HCT116 (cell line): ENCODE measurements at regions not wholly inside any gene's neighbourhood (a gene's known extent, or its start where the extent isn't known, plus 50 kb on each side); places are given as distances from the start of the nearest gene placed in this dataset.

Experiments used
- ATAC-seq: fragments of 200-7000 bp; cut with Tn5 transposase; 2 replicates; pipeline ENCODE4 v1.9.1; 2020; ENCODE audit warnings: mild to moderate bottlenecking, moderate library complexity
- BruUV-seq: library from RNA; stranded (reverse); fragments of 400-500 nt; replicated peaks from 2 replicates; lab custom pipeline; 2021; lab: Mats Ljungman, UMichigan
- CTCF ChIA-PET: fragments of 300-600 bp; sonication (Branson Sonifier 250); formaldehyde crosslinking; loops from one replicate; lab custom pipeline; 2021; ENCODE audit warnings: antibody characterized with exemption; lab: Charles Lee
- POLR2A ChIA-PET: fragments of 300-600, 350-600 bp; sonication (Branson Sonifier 250); formaldehyde crosslinking; loops from one replicate; lab custom pipeline; 2021; ENCODE audit warnings: antibody characterized with exemption; lab: Charles Lee
- RAD21 ChIA-PET, 2 experiments: fragments of 300-600 bp; sonication (Branson Sonifier 250); formaldehyde crosslinking; loops; one replicate each; lab custom pipeline; 2023; ENCODE audit warnings: low total read pairs in 2 of 2; ENCODE audit not compliant: uncharacterized antibody in 2 of 2, unreplicated experiment in 2 of 2, low non-redundant PET in 1 of 2; lab: Charles Lee
- DNase-seq: peaks from one replicate; pipeline ENCODE4 v3.0.0-alpha.2; 2010; ENCODE audit warnings: low read depth, low spot score
- H2AFZ ChIP-seq: fragments of 200-600 bp; shearing (Covaris generic), sonication (generic); 2 replicates; pipeline ENCODE4 v1.6.1; 2017; ENCODE audit warnings: low read depth, mixed run types, mixed read lengths, antibody characterized with exemption, low read length; ENCODE audit not compliant: poor library complexity, severe bottlenecking
- H3K27ac ChIP-seq: 2 replicates; pipeline ENCODE4 v1.5.1; 2012; ENCODE audit warnings: low read depth, low read length
- H3K27me3 ChIP-seq: fragments of 200-600 bp; sonication (generic); 2 replicates; pipeline ENCODE4 v1.6.1; 2016; ENCODE audit warnings: mixed run types, low read length, mixed read lengths; ENCODE audit not compliant: insufficient read depth
- H3K36me3 ChIP-seq, 2 experiments: fragments of 200-500 bp in 1 of 2; fragments of 200-600 bp in 1 of 2; sonication (Bioruptor generic) in 1 of 2; sonication (generic) in 1 of 2; 2 replicates each; pipeline versions ENCODE4 v1.5.1 to v1.6.1; 2014 to 2016; ENCODE audit warnings: low read length in 2 of 2, inconsistent platforms in 1 of 2, mixed read lengths in 1 of 2, mixed run types in 1 of 2; ENCODE audit not compliant: insufficient read depth in 2 of 2, control insufficient read depth in 1 of 2
- H3K4me1 ChIP-seq, 2 experiments: fragments of 200-600 bp in 1 of 2; sonication (generic) in 1 of 2; 2 replicates each; pipeline versions ENCODE4 v1.5.1 to v1.6.1; 2012 to 2017; ENCODE audit warnings: low read length in 2 of 2, inconsistent platforms in 1 of 2, mild to moderate bottlenecking in 1 of 2, mixed read lengths in 1 of 2, mixed run types in 1 of 2, moderate library complexity in 1 of 2; ENCODE audit not compliant: insufficient read depth in 2 of 2, control insufficient read depth in 1 of 2
- H3K4me2 ChIP-seq: fragments of 200-600 bp; sonication (generic); 2 replicates; pipeline ENCODE4 v1.6.1; 2017; ENCODE audit warnings: mixed run types, low read length, mixed read lengths
- H3K4me3 ChIP-seq, 2 experiments: fragments of 200-600 bp in 1 of 2; sonication (generic) in 1 of 2; replicated peaks in 1 of 2; 2 replicates each; pipeline ENCODE4 v1.5.1; 2011 to 2016; ENCODE audit warnings: low read length in 2 of 2, control low read depth in 1 of 2, low read depth in 1 of 2, mild to moderate bottlenecking in 1 of 2, mixed read lengths in 1 of 2, mixed run types in 1 of 2
- H3K79me2 ChIP-seq: fragments of 200-600 bp; sonication (generic); 2 replicates; pipeline ENCODE4 v1.6.1; 2017; ENCODE audit warnings: mild to moderate bottlenecking, mixed run types, low read length, moderate library complexity, mixed read lengths; ENCODE audit not compliant: insufficient read depth
- H3K9ac ChIP-seq: fragments of 200-600 bp; sonication (generic); 2 replicates; pipeline ENCODE4 v1.6.1; 2016; ENCODE audit warnings: low read length, mixed read lengths
- H3K9me2 ChIP-seq: fragments of 200-600 bp; sonication (generic), shearing (Covaris generic); 2 replicates; pipeline ENCODE4 v1.6.1; 2017; ENCODE audit warnings: mixed run types, mild to moderate bottlenecking, moderate library complexity; ENCODE audit not compliant: insufficient read depth
- H3K9me3 ChIP-seq, 2 experiments: fragments of 200-500 bp in 1 of 2; fragments of 200-600 bp in 1 of 2; sonication (Bioruptor generic) in 1 of 2; sonication (generic) in 1 of 2; 2 replicates each; pipeline ENCODE4 v1.6.1; 2014 to 2017; ENCODE audit warnings: low read length in 2 of 2, mixed read lengths in 2 of 2, inconsistent platforms in 1 of 2, low read depth in 1 of 2, mild to moderate bottlenecking in 1 of 2, mixed run types in 1 of 2, moderate library complexity in 1 of 2; ENCODE audit not compliant: control insufficient read depth in 1 of 2, insufficient read depth in 1 of 2
- H4K20me1 ChIP-seq: fragments of 200-600 bp; sonication (generic), shearing (Covaris generic); 2 replicates; pipeline ENCODE4 v1.6.1; 2017; ENCODE audit warnings: mixed run types, mild to moderate bottlenecking, moderate library complexity; ENCODE audit not compliant: insufficient read depth
- CTCF ChIP-seq, 3 experiments: fragments of 200-600 bp in 1 of 3; sonication (generic) in 1 of 3; IDR thresholded peaks in 2 of 3; conservative IDR thresholded peaks in 1 of 3; 2 replicates each; pipeline ENCODE4 v1.5.1; 2012 to 2017; ENCODE audit warnings: low read depth in 2 of 3, low read length in 2 of 3, antibody characterized with exemption in 1 of 3, borderline replicate concordance in 1 of 3, control low read depth in 1 of 3, mild to moderate bottlenecking in 1 of 3, mixed read lengths in 1 of 3, mixed run types in 1 of 3, moderate library complexity in 1 of 3; ENCODE audit not compliant: insufficient read depth in 1 of 3
- EGR1 ChIP-seq: IDR thresholded peaks from 2 replicates; pipeline ENCODE4 v1.6.1; 2012; ENCODE audit warnings: low read depth
- ELF1 ChIP-seq: IDR thresholded peaks from 2 replicates; pipeline ENCODE4 v1.6.1; 2012; ENCODE audit warnings: low read depth, borderline replicate concordance
- EZH2 ChIP-seq: fragments of 200-600 bp; sonication (generic); IDR thresholded peaks from 2 replicates; pipeline ENCODE4 v1.6.1; 2017; ENCODE audit warnings: antibody characterized with exemption, mixed run types
- EZH2phosphoT487 ChIP-seq: fragments of 200-600 bp; IDR thresholded peaks from 2 replicates; pipeline ENCODE4 v1.6.1; 2018; ENCODE audit warnings: antibody characterized with exemption, borderline replicate concordance
- JUND ChIP-seq: IDR thresholded peaks from 2 replicates; pipeline ENCODE4 v1.6.1; 2012
- POLR2A ChIP-seq: IDR thresholded peaks from 2 replicates; pipeline ENCODE4 v1.7.0; 2011; ENCODE audit warnings: borderline replicate concordance; ENCODE audit not compliant: insufficient read depth, insufficient read length; ENCODE audit errors: extremely low read depth
- REST ChIP-seq: IDR thresholded peaks from 2 replicates; pipeline ENCODE4 v1.6.1; 2012; ENCODE audit warnings: low read depth
- SRF ChIP-seq: IDR thresholded peaks from 2 replicates; pipeline ENCODE4 v1.6.1; 2012; ENCODE audit warnings: low read depth
- TCF7L2 ChIP-seq: IDR thresholded peaks from 2 replicates; pipeline ENCODE4 v1.7.0; 2011; ENCODE audit warnings: borderline replicate concordance, inconsistent platforms; ENCODE audit not compliant: insufficient read depth, insufficient read length; ENCODE audit errors: extremely low read depth
- YY1 ChIP-seq: IDR thresholded peaks from 2 replicates; pipeline ENCODE4 v1.6.1; 2011; ENCODE audit warnings: low read length, low read depth, moderate library complexity, mild to moderate bottlenecking; ENCODE audit not compliant: insufficient replicate concordance; ENCODE audit errors: extremely low read depth
- intact Hi-C: fragments of 100-400 bp; cut with micrococcal nuclease; formaldehyde crosslinking; loops from 2 replicates; pipeline ENCODE4 v1.10.0; 2022

GRCh38 chr9:23447944-23448343 lies 378.1 kb downstream of the ELAVL2 start:
- no TSS peak for BruUV-seq
- CTCF ChIA-PET, result no interaction called here
- no peak overlapping the region for H3K9ac ChIP-seq
- H3K4me3 ChIP-seq, result no peak overlapping the region
- H3K79me2 ChIP-seq, result no peaks in the 10 kb centered on the region
- peaks cover 0 to 10% of the 10 kb centered on the region in 2 experiments; a peak in 2 of 4 replicates for H3K9me3 ChIP-seq
- H3K27ac ChIP-seq, result no peak overlapping the region
- H3K27me3 ChIP-seq, result no peaks in the 10 kb centered on the region
- no peak overlapping the region for H2AFZ ChIP-seq
- RAD21 ChIA-PET, result no interaction called here
- H3K36me3 ChIP-seq, result no peaks in the 10 kb centered on the region
- TF ChIP-seq TCF7L2, result no peak
- no peak for TF ChIP-seq EZH2
- no peak for TF ChIP-seq POLR2A
- TF ChIP-seq SRF, result no peak
- TF ChIP-seq JUND, result no peak
- TF ChIP-seq EZH2phosphoT487, result no peak
- no peak for TF ChIP-seq ELF1
- no peak for TF ChIP-seq YY1
- no peak for TF ChIP-seq CTCF (IDR thresholded peaks at IDR 0.05 in 2 of 3, conservative IDR thresholded peaks at IDR 0.05 in 1 of 3; ENCODE audit: borderline replicate concordance in 1 of 3, insufficient read depth in 1 of 3, low read depth in 2 of 3, low read length in 2 of 3)
- TF ChIP-seq EGR1, result no peak
- TF ChIP-seq REST, result no peak
- no peaks in the 10 kb centered on the region for H3K9me2 ChIP-seq
- ATAC-seq (no peak), DNase-seq (no peak)
- H3K4me1 ChIP-seq, result no peaks in the 10 kb centered on the region
- no peak overlapping the region for H3K4me2 ChIP-seq
- no peaks in the 10 kb centered on the region for H4K20me1 ChIP-seq
- intact Hi-C loops, result no loop called here
- POLR2A ChIA-PET, result no interaction called here
